AG09309 (cell line): ENCODE measurements at regions not wholly inside any gene's neighbourhood (a gene's known extent, or its start where the extent isn't known, plus 50 kb on each side); places are given as distances from the start of the nearest gene placed in this dataset.

Experiments used
- DNase-seq: peaks from one replicate; pipeline ENCODE4 v3.0.0-alpha.2; 2010; ENCODE audit warnings: low read depth
- H3K4me3 ChIP-seq: 2 replicates; pipeline ENCODE4 v1.5.1; 2011; ENCODE audit warnings: mild to moderate bottlenecking, low read depth, low read length, moderate library complexity; ENCODE audit not compliant: control insufficient read depth
- TF ChIP-seq, protein P1 (sequence below): IDR thresholded peaks from 2 replicates; pipeline ENCODE4 v1.5.1; 2011; ENCODE audit warnings: mild to moderate bottlenecking, low read depth, low read length, inconsistent platforms; ENCODE audit not compliant: insufficient read depth, control insufficient read depth; ENCODE audit errors: missing control alignments

DNA sequence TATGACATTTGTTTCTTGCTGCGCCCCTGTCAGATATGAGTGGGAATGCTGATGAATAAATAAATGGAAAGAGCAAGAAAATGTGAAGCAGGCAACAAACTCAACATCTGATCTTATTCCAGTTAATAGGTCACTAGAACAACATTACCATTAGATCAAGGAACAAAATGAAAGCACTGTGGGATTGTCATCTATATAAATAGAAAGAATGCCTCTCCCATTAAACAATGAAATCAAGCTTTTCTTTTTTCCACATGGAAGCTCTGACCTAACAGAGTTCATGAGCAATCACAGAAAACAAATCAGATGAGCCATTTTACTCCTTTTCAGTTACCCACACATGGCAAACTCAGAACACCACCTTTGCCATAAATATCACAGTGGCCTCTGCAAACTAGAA is 354.8 kb downstream of the SUCLA2 start:
- TF ChIP-seq, protein P1, sequence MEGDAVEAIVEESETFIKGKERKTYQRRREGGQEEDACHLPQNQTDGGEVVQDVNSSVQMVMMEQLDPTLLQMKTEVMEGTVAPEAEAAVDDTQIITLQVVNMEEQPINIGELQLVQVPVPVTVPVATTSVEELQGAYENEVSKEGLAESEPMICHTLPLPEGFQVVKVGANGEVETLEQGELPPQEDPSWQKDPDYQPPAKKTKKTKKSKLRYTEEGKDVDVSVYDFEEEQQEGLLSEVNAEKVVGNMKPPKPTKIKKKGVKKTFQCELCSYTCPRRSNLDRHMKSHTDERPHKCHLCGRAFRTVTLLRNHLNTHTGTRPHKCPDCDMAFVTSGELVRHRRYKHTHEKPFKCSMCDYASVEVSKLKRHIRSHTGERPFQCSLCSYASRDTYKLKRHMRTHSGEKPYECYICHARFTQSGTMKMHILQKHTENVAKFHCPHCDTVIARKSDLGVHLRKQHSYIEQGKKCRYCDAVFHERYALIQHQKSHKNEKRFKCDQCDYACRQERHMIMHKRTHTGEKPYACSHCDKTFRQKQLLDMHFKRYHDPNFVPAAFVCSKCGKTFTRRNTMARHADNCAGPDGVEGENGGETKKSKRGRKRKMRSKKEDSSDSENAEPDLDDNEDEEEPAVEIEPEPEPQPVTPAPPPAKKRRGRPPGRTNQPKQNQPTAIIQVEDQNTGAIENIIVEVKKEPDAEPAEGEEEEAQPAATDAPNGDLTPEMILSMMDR = no peak
- no peak for DNase-seq

DNA sequence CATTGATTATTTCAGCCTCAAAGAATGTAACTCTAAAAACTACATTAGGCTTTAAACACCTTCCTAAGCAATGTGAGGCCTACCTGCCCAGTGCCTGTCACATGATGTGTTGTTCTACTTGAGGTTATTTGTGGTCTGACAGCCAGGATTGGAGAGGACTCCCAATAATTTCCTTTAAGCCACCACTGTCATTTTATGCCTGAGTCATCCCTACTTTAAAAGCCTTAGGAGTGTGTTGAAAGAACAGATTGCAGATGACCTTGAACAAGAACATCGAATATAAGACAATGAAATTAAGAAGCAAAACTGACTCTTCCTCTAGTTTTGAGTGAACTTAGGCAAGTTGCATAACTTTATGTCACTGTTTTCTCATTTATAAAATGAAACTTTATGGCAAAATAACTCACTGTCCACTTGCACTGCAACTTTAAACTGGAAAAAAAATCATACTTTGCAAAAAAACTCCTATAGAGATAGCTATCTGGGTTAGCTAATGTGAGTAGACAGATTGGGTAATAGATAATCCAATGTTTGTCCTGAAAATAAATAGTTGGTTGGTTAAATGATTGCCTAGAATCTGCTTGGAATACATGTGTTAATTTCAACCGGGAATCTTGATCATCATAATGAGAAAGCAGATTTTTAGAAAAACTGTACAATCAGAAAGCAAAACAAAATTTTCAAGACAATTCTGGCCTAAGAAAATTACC is 361.2 kb downstream of the SUCLA2 start:
- DNase-seq = no peak
- TF ChIP-seq, protein P1 = no peak
- no peak overlapping the region for H3K4me3 ChIP-seq

More for the DNA sequence above, 354.8 kb downstream of the SUCLA2 start:
- H3K4me3 ChIP-seq = no peak overlapping the region

DNA sequence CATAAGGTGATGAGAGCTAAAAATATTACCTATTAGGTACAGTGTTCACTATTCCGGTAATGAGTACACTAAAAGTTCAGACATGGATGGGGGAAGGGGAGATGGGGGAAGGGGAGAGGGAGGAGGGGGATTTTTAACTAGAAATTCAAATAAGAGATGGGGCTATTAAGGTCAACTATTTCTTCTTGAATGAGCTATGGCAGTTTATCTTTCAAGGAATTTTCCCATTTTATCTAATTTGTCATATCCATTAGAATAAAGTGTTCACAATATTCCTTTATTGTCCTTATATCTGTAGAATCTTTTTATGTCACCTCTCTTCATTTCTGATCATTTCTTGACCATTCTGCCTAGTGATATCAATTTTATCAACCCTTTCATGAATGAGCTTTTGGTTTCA is 362.4 kb downstream of the SUCLA2 start:
- H3K4me3 ChIP-seq = no peak overlapping the region
- DNase-seq = no peak
- TF ChIP-seq, protein P1 = no peak

DNA sequence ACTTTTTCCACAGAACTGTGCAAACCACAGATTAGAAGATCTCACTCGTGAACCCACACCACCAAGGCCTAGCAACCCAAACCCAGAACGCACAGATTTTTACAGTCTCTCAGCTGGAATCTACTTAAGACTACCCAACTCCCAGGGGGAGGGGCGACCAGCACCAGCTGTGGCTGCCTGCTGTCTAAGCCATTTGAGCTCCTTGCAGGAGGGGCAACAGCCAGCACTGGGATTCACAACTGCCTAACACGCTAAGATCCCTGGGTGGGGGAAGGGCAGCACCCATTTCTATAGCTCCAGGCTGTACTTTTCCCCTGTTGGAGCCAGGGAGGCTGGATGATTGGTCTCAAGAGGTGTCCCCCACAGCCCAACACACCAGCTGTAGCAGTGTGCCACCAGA is 368.8 kb downstream of the SUCLA2 start:
- H3K4me3 ChIP-seq = no peak overlapping the region
- TF ChIP-seq, protein P1 = no peak
- DNase-seq = no peak

DNA sequence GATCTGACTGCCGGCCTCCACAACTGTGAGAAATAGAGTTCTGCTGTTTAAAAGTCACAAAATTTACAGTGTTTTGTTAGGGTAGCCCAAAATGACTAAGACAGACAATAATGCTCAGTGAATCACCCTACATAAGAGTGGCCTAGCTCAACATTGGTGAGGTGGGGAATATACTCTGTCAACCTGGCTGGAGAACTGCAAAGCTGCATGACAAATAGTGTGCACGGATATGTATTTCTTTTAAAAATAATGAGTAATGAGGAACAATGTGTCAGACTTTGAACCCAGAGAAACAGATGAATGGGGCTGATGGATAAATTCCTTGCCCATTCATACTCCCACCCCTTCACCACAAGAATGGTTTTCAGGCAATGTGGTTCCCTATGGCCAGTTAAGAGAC is 372.4 kb downstream of the SUCLA2 start:
- TF ChIP-seq, protein P1 = no peak
- DNase-seq = peak; percentile 13

DNA sequence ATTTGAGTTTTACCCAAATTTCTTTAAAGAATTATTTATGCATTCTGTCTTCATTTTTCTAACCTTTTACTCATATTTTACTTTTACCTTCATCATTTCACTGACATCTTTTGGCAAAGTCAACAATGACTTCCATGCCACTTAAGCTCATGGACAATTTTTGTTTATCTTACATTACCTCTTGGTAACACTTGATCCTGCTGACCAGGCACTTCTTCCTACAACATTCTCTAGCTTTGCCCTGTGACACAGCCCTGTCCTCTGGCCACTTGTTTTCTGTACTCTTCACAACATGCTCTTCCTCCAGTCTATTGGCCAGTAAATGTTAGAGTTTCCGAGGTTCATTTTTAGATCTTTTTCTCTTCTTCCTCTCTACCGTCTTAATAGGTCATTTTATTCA is 377.2 kb downstream of the SUCLA2 start:
- TF ChIP-seq, protein P1 = no peak
- no peak overlapping the region for H3K4me3 ChIP-seq

More for the DNA sequence above, 372.4 kb downstream of the SUCLA2 start:
- no peak overlapping the region for H3K4me3 ChIP-seq

More for the DNA sequence above, 377.2 kb downstream of the SUCLA2 start:
- DNase-seq = no peak
